Trophoblast cell (in vitro differentiated cells and primary cell): ENCODE measurements at regions not wholly inside any gene's neighbourhood (a gene's known extent, or its start where the extent isn't known, plus 50 kb on each side); places are given as distances from the start of the nearest gene placed in this dataset.

Experiments used
- DNase-seq, 2 donors: peaks; one replicate each; pipeline ENCODE4 v3.0.0-alpha.2; 2016
- H2AFZ ChIP-seq: 2 replicates; pipeline ENCODE4 v1.6.1; 2013; ENCODE audit warnings: low read length, moderate library complexity, mild to moderate bottlenecking; ENCODE audit not compliant: insufficient read depth, poor library complexity
- H2AK5ac ChIP-seq: 2 replicates; pipeline ENCODE4 v1.6.1; 2013; ENCODE audit warnings: mild to moderate bottlenecking, low read length
- H2BK120ac ChIP-seq: 2 replicates; pipeline ENCODE4 v1.6.1; 2013; ENCODE audit warnings: low read length, mild to moderate bottlenecking, moderate library complexity; ENCODE audit not compliant: insufficient read depth, poor library complexity
- H2BK12ac ChIP-seq: 2 replicates; pipeline ENCODE4 v1.6.1; 2013; ENCODE audit warnings: mild to moderate bottlenecking, low read length, moderate library complexity
- H2BK5ac ChIP-seq: 2 replicates; pipeline ENCODE4 v1.6.1; 2013; ENCODE audit warnings: low read length, low read depth, moderate library complexity, mild to moderate bottlenecking; ENCODE audit not compliant: poor library complexity
- H3K14ac ChIP-seq: 2 replicates; pipeline ENCODE4 v1.6.1; 2013; ENCODE audit warnings: mild to moderate bottlenecking, low read length
- H3K18ac ChIP-seq: 2 replicates; pipeline ENCODE4 v1.6.1; 2013; ENCODE audit warnings: mild to moderate bottlenecking, low read length
- H3K23ac ChIP-seq: 2 replicates; pipeline ENCODE4 v1.6.1; 2013; ENCODE audit warnings: low read length
- H3K27ac ChIP-seq: 2 replicates; pipeline ENCODE4 v1.5.1; 2013; ENCODE audit warnings: low read depth, mild to moderate bottlenecking, inconsistent platforms, low read length, moderate library complexity
- H3K27me3 ChIP-seq: 2 replicates; pipeline ENCODE4 v1.6.1; 2013; ENCODE audit warnings: inconsistent platforms, mild to moderate bottlenecking, low read length, moderate library complexity; ENCODE audit not compliant: insufficient read depth
- H3K36me3 ChIP-seq, 2 experiments: 1 replicate in 1 of 2; 2 replicates in 1 of 2; pipeline ENCODE4 v1.6.1; 2013; ENCODE audit warnings: low read length in 2 of 2, mild to moderate bottlenecking in 2 of 2, moderate library complexity in 1 of 2; ENCODE audit not compliant: insufficient read depth in 2 of 2, control insufficient read depth in 1 of 2
- H3K4ac ChIP-seq: 2 replicates; pipeline ENCODE4 v1.6.1; 2013; ENCODE audit warnings: low read depth, mild to moderate bottlenecking, low read length, moderate library complexity
- H3K4me1 ChIP-seq, 2 experiments: 1 replicate in 1 of 2; 2 replicates in 1 of 2; pipeline ENCODE4 v1.6.1; 2013; ENCODE audit warnings: low read length in 2 of 2, mild to moderate bottlenecking in 2 of 2, moderate library complexity in 1 of 2; ENCODE audit not compliant: insufficient read depth in 2 of 2, control insufficient read depth in 1 of 2
- H3K4me2 ChIP-seq: 2 replicates; pipeline ENCODE4 v1.6.1; 2013; ENCODE audit warnings: inconsistent platforms, mild to moderate bottlenecking, low read length, moderate library complexity
- H3K4me3 ChIP-seq: 2 replicates; pipeline ENCODE4 v1.5.1; 2013; ENCODE audit warnings: mild to moderate bottlenecking, low read depth, low read length, inconsistent platforms
- H3K79me1 ChIP-seq: one replicate; pipeline ENCODE4 v1.6.1; 2013; ENCODE audit warnings: low read length
- H3K79me2 ChIP-seq: 2 replicates; pipeline ENCODE4 v1.6.1; 2013; ENCODE audit warnings: low read length, mild to moderate bottlenecking; ENCODE audit not compliant: control insufficient read depth, insufficient read depth, poor library complexity
- H3K9ac ChIP-seq: 2 replicates; pipeline ENCODE4 v1.6.1; 2013; ENCODE audit warnings: mild to moderate bottlenecking, low read length
- H3K9me3 ChIP-seq: 2 replicates; pipeline ENCODE4 v1.6.1; 2013; ENCODE audit warnings: low read depth, mild to moderate bottlenecking, control low read depth, inconsistent platforms, low read length; ENCODE audit not compliant: insufficient read depth
- H4K12ac ChIP-seq: 2 replicates; pipeline ENCODE4 v1.6.1; 2013; ENCODE audit warnings: low read depth, mild to moderate bottlenecking, low read length, moderate library complexity
- H4K8ac ChIP-seq: 2 replicates; pipeline ENCODE4 v1.6.1; 2013; ENCODE audit warnings: low read depth, mild to moderate bottlenecking, low read length, moderate library complexity
- H4K91ac ChIP-seq: one replicate; pipeline ENCODE4 v1.6.1; 2013; ENCODE audit warnings: low read depth, mild to moderate bottlenecking, low read length, moderate library complexity
- WGBS: extraction: QIAGEN DNeasy Blood & Tissue Kit; methylation state at CpG from one replicate; pipeline ENCODE4 v1.1.7; 2013; ENCODE audit warnings: missing lambda C conversion rate; ENCODE audit not compliant: insufficient read length, insufficient coverage; ENCODE audit errors: extremely low coverage; 5-methylcytosine and 5-hydroxymethylcytosine counted together

- Histone ChIP-seq H3K9ac (no peak overlapping the region), H3K9me3 (no peaks in the 10 kb centered on the region), H3K4me2 (no peak overlapping the region), H3K23ac (no peak overlapping the region), H2BK12ac (no peak overlapping the region), H3K4me1 (peaks cover 2 to 6% of the 10 kb centered on the region in 2 experiments), H3K27ac (no peak overlapping the region), H3K4ac (no peak overlapping the region), H3K79me2 (no peaks in the 10 kb centered on the region), H3K36me3 (no peaks in the 10 kb centered on the region), H4K12ac (no peak overlapping the region), H3K14ac (no peak overlapping the region), H3K4me3 (no peak overlapping the region), H2AK5ac (no peak overlapping the region), H4K91ac (no peak overlapping the region), H4K8ac (no peak overlapping the region), H3K27me3 (no peaks in the 10 kb centered on the region), H2BK5ac (no peak overlapping the region), H3K18ac (no peak overlapping the region), H2BK120ac (no peak overlapping the region), H2AFZ (no peak overlapping the region), H3K79me1 (no peaks in the 10 kb centered on the region)
- WGBS: no CpG with 5 or more reads among the region's 3 CpGs
- DNase-seq: no peak
Observed at GRCh38 chr16:86748652-86749051, 170.3 kb downstream of the FOXL1 start.

- WGBS: no CpG with 5 or more reads among the region's 12 CpGs
- Histone ChIP-seq H2BK5ac (no peak overlapping the region), H3K4ac (no peak overlapping the region), H3K4me2 (no peak overlapping the region), H3K79me1 (no peaks in the 10 kb centered on the region), H2AK5ac (no peak overlapping the region), H4K12ac (no peak overlapping the region), H3K14ac (no peak overlapping the region), H4K91ac (no peak overlapping the region), H3K9me3 (no peaks in the 10 kb centered on the region), H3K36me3 (no peaks in the 10 kb centered on the region), H2BK120ac (no peak overlapping the region), H3K27me3 (no peaks in the 10 kb centered on the region), H3K23ac (no peak overlapping the region), H2BK12ac (no peak overlapping the region), H3K9ac (no peak overlapping the region), H3K79me2 (no peaks in the 10 kb centered on the region), H3K18ac (no peak overlapping the region), H3K27ac (no peak overlapping the region), H4K8ac (no peak overlapping the region), H2AFZ (no peak overlapping the region), H3K4me1 (peaks cover 2 to 6% of the 10 kb centered on the region in 2 experiments), H3K4me3 (no peak overlapping the region)
- no peak for DNase-seq
Observed at GRCh38 chr16:86751076-86752030, 173.0 kb downstream of the FOXL1 start.

GRCh38 chr16:86752582-86753175, 174.3 kb downstream of the FOXL1 start:
- Histone ChIP-seq H4K8ac (no peak overlapping the region), H4K91ac (no peak overlapping the region), H3K79me1 (no peaks in the 10 kb centered on the region), H4K12ac (no peak overlapping the region), H2BK5ac (no peak overlapping the region), H3K4me1 (peaks cover 2 to 8% of the 10 kb centered on the region in 2 experiments), H2AK5ac (no peak overlapping the region), H3K27me3 (no peaks in the 10 kb centered on the region), H2BK120ac (no peak overlapping the region), H3K4me2 (no peak overlapping the region), H3K9me3 (no peaks in the 10 kb centered on the region), H3K4me3 (no peak overlapping the region), H2AFZ (no peak overlapping the region), H3K4ac (no peak overlapping the region), H3K27ac (no peak overlapping the region), H3K36me3 (no peaks in the 10 kb centered on the region), H3K18ac (no peak overlapping the region), H3K14ac (no peak overlapping the region), H3K9ac (no peak overlapping the region), H3K23ac (no peak overlapping the region), H3K79me2 (no peaks in the 10 kb centered on the region), H2BK12ac (no peak overlapping the region)
- DNase-seq: no peak
- no CpG with 5 or more reads among the region's 25 CpGs for WGBS

- H3K4me2 ChIP-seq: no peak overlapping the region
- no peak overlapping the region for H3K14ac ChIP-seq
- no peak overlapping the region for H3K18ac ChIP-seq
- H2BK120ac ChIP-seq: no peak overlapping the region
- DNase-seq: no peak
- H3K4me3 ChIP-seq: no peak overlapping the region
- H3K9me3 ChIP-seq: no peaks in the 10 kb centered on the region
- no peak overlapping the region for H2BK5ac ChIP-seq
- H3K9ac ChIP-seq: no peak overlapping the region
- H4K8ac ChIP-seq: no peak overlapping the region
- H3K4ac ChIP-seq: no peak overlapping the region
- no peak overlapping the region for H3K23ac ChIP-seq
- H3K36me3 ChIP-seq: no peaks in the 10 kb centered on the region
- no peak overlapping the region for H2AK5ac ChIP-seq
- no peak overlapping the region for H2AFZ ChIP-seq
- H4K91ac ChIP-seq: no peak overlapping the region
- no peak overlapping the region for H4K12ac ChIP-seq
- no peaks in the 10 kb centered on the region for H3K79me1 ChIP-seq
- H3K27me3 ChIP-seq: no peaks in the 10 kb centered on the region
- H2BK12ac ChIP-seq: no peak overlapping the region
- H3K4me1 ChIP-seq: peaks cover 2 to 8% of the 10 kb centered on the region in 2 experiments
- no CpG with 5 or more reads among the region's 15 CpGs for WGBS
- no peak overlapping the region for H3K27ac ChIP-seq
- no peaks in the 10 kb centered on the region for H3K79me2 ChIP-seq
Observed at GRCh38 chr16:86753399-86753798, 175.1 kb downstream of the FOXL1 start.
